Mammary epithelial cell (primary cell): ENCODE measurements at regions not wholly inside any gene's neighbourhood (a gene's known extent, or its start where the extent isn't known, plus 50 kb on each side); places are given as distances from the start of the nearest gene placed in this dataset.

Source experiments
- CTCF ChIP-seq, 2 donors: IDR thresholded peaks in 1 of 2; conservative IDR thresholded peaks in 1 of 2; 2 replicates each; pipeline ENCODE4 v1.5.1; 2011 to 2012; ENCODE audit warnings: inconsistent platforms in 2 of 2, low read length in 2 of 2, mild to moderate bottlenecking in 2 of 2, control low read depth in 1 of 2, low read depth in 1 of 2; ENCODE audit not compliant: insufficient read depth in 1 of 2; ENCODE audit errors: extremely low read depth in 1 of 2
- EZH2 ChIP-seq: IDR thresholded peaks from 2 replicates; pipeline ENCODE4 v1.6.1; 2012; ENCODE audit warnings: low read length, inconsistent platforms, borderline replicate concordance

GRCh38 chr6:119483908-119484307, 134.3 kb upstream of the MAN1A1 start:
- TF ChIP-seq CTCF (conservative IDR thresholded peaks at IDR 0.05 in 1 of 2, IDR thresholded peaks at IDR 0.05 in 1 of 2; ENCODE audit: extremely low read depth in 1 of 2, insufficient read depth in 1 of 2, low read depth in 1 of 2, low read length in 2 of 2) (no peak), EZH2 (no peak)
